ENCODE measurements at regions not wholly inside any gene's neighbourhood (a gene's known extent, or its start where the extent isn't known, plus 50 kb on each side); places are given as distances from the start of the nearest gene placed in this dataset.
"Not testable (repeated sequence)": the region's sequence is repeated elsewhere in the genome, so short reads cannot be mapped to it uniquely, and the experiment has no call there.

DNA sequence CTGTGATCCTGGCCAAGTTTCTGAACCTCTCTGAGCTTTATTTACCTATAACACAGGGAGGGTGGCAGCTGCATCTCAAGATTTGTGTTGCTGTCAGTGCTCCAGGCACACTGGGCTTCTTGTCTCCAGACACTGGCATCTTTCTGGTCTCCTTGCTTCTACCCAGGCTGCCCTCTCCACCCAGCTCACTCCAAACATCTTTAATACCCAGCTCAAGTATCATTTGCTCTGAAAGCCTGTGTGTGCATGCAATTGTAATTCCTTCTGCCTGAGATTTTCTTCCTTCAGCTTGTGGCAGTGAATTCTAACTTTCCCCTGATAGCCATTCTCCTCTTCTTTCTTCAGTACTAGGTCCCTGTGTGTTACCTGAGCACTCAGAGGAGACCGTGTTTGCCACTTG, 50.7 kb upstream of the USP7 start:
- Mint-ChIP-seq H3K27ac (peak overlapping the region in 1 of 6 donors; percentile 15), H3K4me1 (peaks cover 0 to 4% (median 0%) of the 10 kb centered on the region in 3 donors), H3K4me3 (peak overlapping the region in 1 of 8 donors; percentile 20), H3K27me3 (peaks cover 11 to 31% (median 18%) of the 10 kb centered on the region in 3 donors), H3K36me3 (peaks cover 6 to 9% of the 10 kb centered on the region in 2 donors), H3K9me3 (peaks cover 6 to 24% (median 13%) of the 10 kb centered on the region in 7 donors)
- no peak for ATAC-seq (ENCODE audit: low read depth in 2 of 2)
- no peak for DNase-seq

DNA sequence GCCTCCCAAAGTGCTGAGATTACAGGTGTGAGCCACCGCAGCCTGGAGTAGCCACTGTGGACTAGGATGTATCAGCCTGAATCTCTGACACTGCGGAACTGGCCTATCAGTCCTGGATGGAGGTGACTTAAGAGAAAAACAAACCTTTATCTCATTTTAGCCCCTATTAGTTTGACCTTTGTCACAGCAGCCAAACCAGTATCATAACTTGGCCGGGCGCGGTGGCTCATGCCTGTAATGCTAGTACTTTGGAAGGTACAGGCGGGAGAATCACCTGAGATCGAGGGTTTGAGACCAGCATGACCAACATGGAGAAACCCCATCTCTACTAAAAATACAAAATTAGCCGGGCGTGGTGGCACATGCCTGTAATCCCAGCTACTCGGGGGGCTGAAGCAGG, 51.8 kb upstream of the USP7 start:
- Mint-ChIP-seq H3K27me3 (peaks cover 11 to 31% (median 18%) of the 10 kb centered on the region in 3 donors), H3K27ac (no peak overlapping the region), H3K9me3 (peaks cover 6 to 24% (median 13%) of the 10 kb centered on the region in 7 donors), H3K4me3 (no peak overlapping the region), H3K4me1 (peaks cover 0 to 4% (median 0%) of the 10 kb centered on the region in 3 donors), H3K36me3 (peaks cover 6 to 9% of the 10 kb centered on the region in 2 donors)
- ATAC-seq (ENCODE audit: low read depth in 2 of 2): no peak
- no peak for DNase-seq

DNA sequence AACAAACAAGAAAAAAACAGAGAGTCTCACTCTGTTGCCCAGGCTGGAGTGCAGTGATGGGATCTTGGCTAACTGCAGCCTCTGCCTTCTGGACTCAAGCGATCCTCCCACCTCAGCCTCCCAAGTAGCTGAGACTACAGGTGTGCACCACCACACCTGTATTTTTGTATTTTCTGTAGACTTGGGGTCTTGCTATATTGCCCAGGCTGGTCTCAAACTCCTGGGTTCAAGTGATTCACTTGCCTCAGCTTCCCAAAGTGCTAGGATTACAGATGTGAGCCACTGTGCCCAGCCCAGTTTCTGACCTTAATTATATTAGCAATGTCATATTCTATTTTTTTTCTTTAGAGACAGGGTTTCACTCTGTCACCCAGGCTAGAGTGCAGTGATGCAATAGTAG, 52.3 kb upstream of the USP7 start:
- H3K9me3 Mint-ChIP-seq: peaks cover 6 to 24% (median 13%) of the 10 kb centered on the region in 7 donors
- ATAC-seq (ENCODE audit: low read depth in 2 of 2); H3K36me3 Mint-ChIP-seq; H3K4me3 Mint-ChIP-seq; H3K27ac Mint-ChIP-seq; DNase-seq; H3K4me1 Mint-ChIP-seq: not testable (repeated sequence)
- peaks cover 11 to 31% (median 18%) of the 10 kb centered on the region in 3 donors for H3K27me3 Mint-ChIP-seq

DNA sequence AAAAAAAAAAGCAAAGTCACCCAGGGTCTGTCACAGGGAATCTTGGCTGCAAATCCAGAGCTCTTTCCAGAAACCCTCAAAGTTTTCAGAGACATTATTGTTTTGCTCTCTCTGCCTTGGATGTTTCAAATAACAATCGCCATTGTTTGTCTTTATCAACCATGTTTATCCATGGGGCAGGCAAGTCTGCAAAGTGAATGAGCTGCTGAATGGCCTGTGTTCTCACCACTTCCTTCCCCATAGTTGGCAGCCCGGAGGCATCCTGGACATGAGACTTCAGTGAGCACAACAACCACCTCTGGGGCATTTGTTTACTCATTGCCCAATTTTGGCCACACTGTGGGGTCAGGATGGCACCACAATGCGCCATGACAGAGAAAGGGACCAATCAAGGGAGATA, 53.1 kb upstream of the USP7 start:
- ATAC-seq (ENCODE audit: low read depth in 2 of 2): no peak
- Mint-ChIP-seq H3K4me1 (peaks cover 0 to 4% (median 0%) of the 10 kb centered on the region in 3 donors), H3K27me3 (peaks cover 11 to 31% (median 26%) of the 10 kb centered on the region in 3 donors), H3K36me3 (peaks cover 6 to 9% of the 10 kb centered on the region in 2 donors), H3K4me3 (no peak overlapping the region), H3K27ac (no peak overlapping the region), H3K9me3 (peaks cover 6 to 24% (median 13%) of the 10 kb centered on the region in 7 donors)
- DNase-seq: no peak

DNA sequence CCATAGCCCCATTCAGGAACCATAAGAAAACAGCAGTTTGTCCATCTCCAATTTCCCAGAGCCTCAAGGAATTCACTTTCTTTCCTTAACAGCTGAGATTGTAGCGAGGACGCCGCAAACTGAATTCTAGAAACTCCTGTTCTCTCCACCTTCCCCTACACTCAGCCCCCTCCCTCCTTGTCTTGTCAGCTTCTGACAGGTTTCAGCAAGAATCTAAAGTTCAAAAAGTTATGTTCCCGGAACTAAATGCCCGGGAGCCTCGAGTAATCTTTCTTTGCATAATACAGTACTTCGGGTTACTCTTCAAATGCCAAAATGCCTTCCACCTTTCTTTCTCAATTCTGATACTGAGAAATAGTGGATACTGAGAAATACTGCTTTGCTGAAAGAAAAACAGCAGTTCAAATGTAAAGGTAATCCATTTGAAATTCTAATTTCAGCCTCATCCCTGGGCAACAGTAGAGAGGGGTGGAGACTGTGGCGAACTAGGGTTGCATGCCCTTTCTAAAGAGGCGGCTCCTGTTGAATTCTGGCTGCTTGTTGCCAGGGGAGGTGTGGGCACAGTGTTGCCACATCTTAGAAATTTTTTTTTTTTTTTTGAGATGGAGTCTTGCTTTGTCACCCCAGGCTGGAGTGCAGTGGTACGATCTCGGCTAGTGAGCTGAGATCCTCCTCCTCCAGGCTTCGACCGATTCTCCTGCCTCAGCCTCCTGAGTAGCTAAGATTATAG, 63.5 kb upstream of the USP7 start:
- H3K4me1 Mint-ChIP-seq: no peaks in the 10 kb centered on the region
- no peak for DNase-seq
- H3K4me3 Mint-ChIP-seq: no peak overlapping the region
- H3K27me3 Mint-ChIP-seq: peaks cover 0 to 5% (median 0%) of the 10 kb centered on the region in 3 donors
- no peaks in the 10 kb centered on the region for H3K36me3 Mint-ChIP-seq
- H3K27ac Mint-ChIP-seq: no peak overlapping the region
- H3K9me3 Mint-ChIP-seq: no peaks in the 10 kb centered on the region
- no peak for ATAC-seq (ENCODE audit: low read depth in 2 of 2)

DNA sequence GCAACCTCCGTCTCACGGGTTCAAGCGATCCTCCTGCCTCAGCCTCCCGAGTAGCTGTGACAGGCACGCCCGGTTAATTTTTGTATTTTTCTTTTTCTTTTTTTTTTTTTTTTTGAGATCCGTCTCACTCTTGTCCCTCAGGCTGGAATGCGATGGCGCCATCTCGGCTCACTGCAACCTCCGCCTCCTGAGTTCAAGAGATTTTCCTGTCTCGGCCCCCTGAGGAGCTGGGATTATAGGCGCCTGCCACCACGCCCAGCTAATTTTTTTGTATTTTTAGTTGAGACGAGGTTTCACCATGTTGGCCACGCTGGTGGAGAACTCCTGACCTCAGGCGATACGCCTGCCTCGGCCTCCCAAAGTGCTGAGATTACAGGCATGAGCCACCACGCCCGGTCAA, 63.0 kb upstream of the HAPSTR1 start:
- not testable (repeated sequence) for H3K36me3 Mint-ChIP-seq; H3K9me3 Mint-ChIP-seq; H3K4me3 Mint-ChIP-seq; H3K4me1 Mint-ChIP-seq; H3K27ac Mint-ChIP-seq; ATAC-seq (ENCODE audit: low read depth in 2 of 2); H3K27me3 Mint-ChIP-seq; DNase-seq

DNA sequence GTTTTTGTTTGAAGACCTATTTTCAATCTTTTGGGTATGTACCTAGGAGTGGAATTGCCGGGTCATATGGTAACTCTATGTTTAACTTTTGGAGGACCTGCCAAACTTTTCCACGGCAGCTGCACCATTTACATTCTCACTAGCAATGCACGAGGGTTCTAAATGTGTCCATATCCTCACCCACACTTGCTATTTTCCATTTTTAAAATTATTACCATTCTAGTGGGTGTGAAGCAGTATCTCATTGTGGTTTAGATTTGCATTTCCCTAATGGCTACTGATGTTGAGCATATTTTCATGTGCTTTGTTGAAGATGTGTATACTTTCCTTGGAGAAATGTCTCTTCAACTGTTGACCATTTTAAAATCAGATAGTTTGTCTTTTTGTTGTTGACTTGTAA, 60.3 kb upstream of the HAPSTR1 start:
- no peak overlapping the region for H3K4me3 Mint-ChIP-seq
- peaks cover 0 to 1% (median 0%) of the 10 kb centered on the region in 3 donors for H3K4me1 Mint-ChIP-seq
- peaks cover 0 to 8% (median 5%) of the 10 kb centered on the region in 3 donors for H3K27me3 Mint-ChIP-seq
- no peak for DNase-seq
- H3K36me3 Mint-ChIP-seq: no peaks in the 10 kb centered on the region
- H3K9me3 Mint-ChIP-seq: peaks cover 0 to 1% (median 0%) of the 10 kb centered on the region in 7 donors
- ATAC-seq (ENCODE audit: low read depth in 2 of 2): no peak
- no peak overlapping the region for H3K27ac Mint-ChIP-seq

DNA sequence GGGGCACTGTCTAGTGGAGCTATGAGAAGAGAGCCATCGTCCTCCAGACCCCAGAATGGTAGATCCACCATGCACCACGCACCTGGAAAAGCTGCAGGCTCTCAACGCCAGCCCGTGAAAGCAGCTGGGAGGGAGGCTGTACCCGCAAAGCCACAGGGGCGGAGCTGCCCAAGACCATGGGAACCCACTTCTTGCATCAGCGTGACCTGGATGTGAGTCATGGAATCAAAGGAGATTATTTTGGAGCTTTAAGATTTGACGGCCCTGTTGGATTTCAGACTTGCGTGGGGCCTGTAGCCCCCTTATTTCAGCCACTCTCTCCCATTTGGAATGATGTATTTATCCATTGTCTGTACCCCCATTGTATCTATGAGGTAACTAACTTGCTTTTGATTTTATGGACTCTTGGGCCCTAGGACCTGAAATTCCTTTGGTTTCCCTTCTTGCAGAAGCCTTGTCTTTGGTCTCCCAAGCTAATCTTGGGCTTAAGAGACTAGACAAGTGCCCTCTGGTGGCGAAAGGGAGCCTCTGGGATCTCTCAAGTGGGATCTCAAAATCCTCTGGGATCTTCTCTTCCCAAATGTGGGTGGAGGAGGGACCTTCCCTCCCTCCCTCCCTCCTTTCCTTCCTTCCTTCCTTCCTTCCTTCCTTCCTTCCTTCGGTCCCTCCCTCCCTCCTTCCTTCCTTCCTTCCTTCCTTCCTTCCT, 58.2 kb upstream of the HAPSTR1 start:
- ATAC-seq (ENCODE audit: low read depth in 2 of 2): no peak
- H3K27me3 Mint-ChIP-seq: peaks cover 0 to 8% (median 5%) of the 10 kb centered on the region in 3 donors

DNA sequence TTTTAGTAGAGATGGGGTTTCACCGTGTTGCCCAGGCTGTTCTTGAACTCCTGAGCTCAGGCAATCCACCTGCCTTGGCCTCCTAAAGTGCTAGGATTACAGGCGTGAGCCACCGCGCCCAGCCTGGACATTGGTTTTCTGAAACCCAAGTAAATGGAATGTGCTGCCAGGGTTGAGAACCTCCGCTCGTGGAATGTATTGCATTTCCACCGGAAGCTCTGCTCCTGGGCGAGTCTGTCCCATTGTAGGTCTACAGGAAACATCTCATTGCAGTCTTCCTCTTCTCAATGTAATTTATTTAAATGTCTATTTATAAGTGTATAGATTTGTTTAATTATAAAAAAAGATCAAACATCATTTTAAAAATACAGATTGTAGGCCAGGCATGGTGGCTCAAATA, 57.4 kb upstream of the HAPSTR1 start:
- ATAC-seq (ENCODE audit: low read depth in 2 of 2): no peak
- Mint-ChIP-seq H3K9me3 (peaks cover 0 to 1% (median 0%) of the 10 kb centered on the region in 7 donors), H3K27me3 (peaks cover 0 to 8% (median 5%) of the 10 kb centered on the region in 3 donors)

More for the DNA sequence above, 58.2 kb upstream of the HAPSTR1 start:
- no peaks in the 10 kb centered on the region for H3K36me3 Mint-ChIP-seq
- H3K4me3 Mint-ChIP-seq: no peak overlapping the region
- DNase-seq: no peak
- no peak overlapping the region for H3K27ac Mint-ChIP-seq
- H3K9me3 Mint-ChIP-seq: peaks cover 0 to 1% (median 0%) of the 10 kb centered on the region in 7 donors
- H3K4me1 Mint-ChIP-seq: peaks cover 0 to 1% (median 0%) of the 10 kb centered on the region in 3 donors

DNA sequence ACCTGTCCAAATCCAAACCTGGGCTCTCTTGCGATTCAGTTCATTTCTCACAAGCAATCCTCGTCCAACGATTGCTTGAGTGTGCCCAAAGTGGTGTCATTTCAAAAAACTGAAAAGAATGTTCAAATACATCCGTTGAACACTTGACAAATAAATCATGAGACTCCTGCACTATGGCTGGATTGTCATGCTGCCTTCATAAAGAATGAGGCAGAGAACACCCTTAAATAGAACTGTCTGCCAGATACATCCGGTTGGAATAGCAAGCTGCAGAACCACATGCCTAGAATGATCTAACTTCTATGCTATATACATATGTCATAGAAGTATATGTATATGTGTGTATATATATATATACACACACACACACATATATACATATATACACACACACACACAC, 55.4 kb upstream of the HAPSTR1 start:
- peaks cover 0 to 15% (median 5%) of the 10 kb centered on the region in 3 donors for H3K27me3 Mint-ChIP-seq
- DNase-seq: no peak
- no peaks in the 10 kb centered on the region for H3K36me3 Mint-ChIP-seq
- H3K4me3 Mint-ChIP-seq: no peak overlapping the region
- ATAC-seq (ENCODE audit: low read depth in 2 of 2): no peak
- no peak overlapping the region for H3K27ac Mint-ChIP-seq
- H3K9me3 Mint-ChIP-seq: peaks cover 0 to 1% (median 0%) of the 10 kb centered on the region in 7 donors
- H3K4me1 Mint-ChIP-seq: peaks cover 0 to 1% (median 0%) of the 10 kb centered on the region in 3 donors

More for the DNA sequence above, 57.4 kb upstream of the HAPSTR1 start:
- H3K4me1 Mint-ChIP-seq: peaks cover 0 to 1% (median 0%) of the 10 kb centered on the region in 3 donors
- no peaks in the 10 kb centered on the region for H3K36me3 Mint-ChIP-seq
- no peak overlapping the region for H3K4me3 Mint-ChIP-seq
- no peak overlapping the region for H3K27ac Mint-ChIP-seq
- DNase-seq: no peak

DNA sequence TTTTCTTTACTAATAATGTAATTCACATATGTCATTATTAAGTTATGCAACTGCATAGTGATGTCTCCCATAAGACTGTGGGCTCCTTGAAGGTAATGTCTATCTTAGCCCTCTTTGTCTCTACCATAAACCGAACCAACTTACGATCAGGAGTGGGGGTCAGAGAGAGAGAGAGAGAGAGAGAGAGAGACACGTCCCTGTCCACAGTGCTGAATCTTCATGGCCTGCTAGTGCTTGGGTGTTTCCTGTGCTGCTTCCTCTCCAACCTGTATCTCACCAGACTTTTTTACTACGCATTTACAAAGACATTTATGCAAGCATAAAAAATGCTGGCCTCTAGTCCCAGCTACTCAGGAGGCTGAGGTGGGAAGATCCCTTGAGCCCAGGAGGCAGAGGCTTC, 52.2 kb upstream of the HAPSTR1 start:
- peaks cover 0 to 2% (median 0%) of the 10 kb centered on the region in 7 donors for H3K9me3 Mint-ChIP-seq
- DNase-seq: no peak
- peaks cover 0 to 15% (median 5%) of the 10 kb centered on the region in 3 donors for H3K27me3 Mint-ChIP-seq
- no peaks in the 10 kb centered on the region for H3K36me3 Mint-ChIP-seq
- H3K4me3 Mint-ChIP-seq: no peak overlapping the region
- ATAC-seq (ENCODE audit: low read depth in 2 of 2): no peak
- H3K4me1 Mint-ChIP-seq: no peaks in the 10 kb centered on the region
- peak overlapping the region in 1 of 6 donors; percentile 53 for H3K27ac Mint-ChIP-seq

DNA sequence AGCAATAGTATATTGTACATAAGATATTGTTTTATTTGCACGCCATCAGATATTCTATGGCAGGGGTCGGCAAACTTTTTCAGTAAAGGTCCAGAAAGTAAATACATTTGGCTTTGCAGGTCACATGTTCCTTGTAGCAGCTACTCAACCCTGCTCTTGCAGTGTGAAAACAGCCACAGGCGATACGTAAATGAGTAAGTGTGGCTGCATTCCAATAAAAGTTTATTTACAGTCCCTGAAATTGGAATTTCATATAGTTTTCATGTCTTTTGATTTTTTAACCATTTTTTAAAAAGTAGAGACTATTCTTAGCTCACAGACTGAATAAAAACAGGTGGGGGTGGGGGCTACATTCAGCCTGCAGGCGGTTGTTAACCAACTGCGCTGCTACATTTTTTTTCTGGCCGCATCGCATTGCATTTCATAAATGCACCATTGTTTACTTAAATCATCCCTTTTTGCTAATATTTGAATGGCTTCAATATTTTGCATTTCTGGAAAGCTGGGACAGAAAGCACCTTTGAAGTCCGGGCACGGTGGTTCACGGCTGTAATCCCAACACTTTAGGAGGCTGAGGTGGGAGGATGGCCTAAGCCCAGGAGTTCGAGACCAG, 50.5 kb upstream of the HAPSTR1 start:
- H3K27me3 Mint-ChIP-seq: peaks cover 0 to 7% (median 5%) of the 10 kb centered on the region in 3 donors
- peaks cover 0 to 2% (median 0%) of the 10 kb centered on the region in 7 donors for H3K9me3 Mint-ChIP-seq
- ATAC-seq (ENCODE audit: low read depth in 2 of 2): no peak
- H3K4me3 Mint-ChIP-seq: no peak overlapping the region
- H3K27ac Mint-ChIP-seq: no peak overlapping the region
- no peaks in the 10 kb centered on the region for H3K4me1 Mint-ChIP-seq
- no peaks in the 10 kb centered on the region for H3K36me3 Mint-ChIP-seq
- no peak for DNase-seq
